ENCODE measurements at regions not wholly inside any gene's neighbourhood (a gene's known extent, or its start where the extent isn't known, plus 50 kb on each side); places are given as distances from the start of the nearest gene placed in this dataset.

GRCh38 chr16:55411231-55411630, 67.8 kb upstream of the MMP2 start:
- DNase-seq (ENCODE audit: low read depth) = peak; percentile 5
- TF ChIP-seq CTCF (IDR thresholded peaks at IDR 0.05; ENCODE audit: insufficient read depth, low read length, severe bottlenecking) = no peak
- Histone ChIP-seq H3K36me3 (ENCODE audit: control insufficient read depth, insufficient read depth, low read length) (no peaks in the 10 kb centered on the region), H3K4me3 (ENCODE audit: low read depth, low read length) (no peak overlapping the region), H3K27me3 (ENCODE audit: control insufficient read depth, insufficient read depth, low read length) (no peaks in the 10 kb centered on the region)
- peak; percentile 43 for FAIRE-seq

- Histone ChIP-seq H3K4me3 (ENCODE audit: low read depth, low read length) (no peak overlapping the region), H3K27me3 (ENCODE audit: control insufficient read depth, insufficient read depth, low read length) (no peaks in the 10 kb centered on the region), H3K36me3 (ENCODE audit: control insufficient read depth, insufficient read depth, low read length) (no peaks in the 10 kb centered on the region)
- FAIRE-seq (no peak), DNase-seq (ENCODE audit: low read depth) (peak; percentile 20)
- no peak for TF ChIP-seq CTCF (IDR thresholded peaks at IDR 0.05; ENCODE audit: insufficient read depth, low read length, severe bottlenecking)
Observed at GRCh38 chr16:55418586-55418985, 60.4 kb upstream of the MMP2 start.

GRCh38 chr16:55421226-55421625, 57.8 kb upstream of the MMP2 start:
- FAIRE-seq (no peak), DNase-seq (ENCODE audit: low read depth) (no peak)
- H3K27me3 ChIP-seq (ENCODE audit: control insufficient read depth, insufficient read depth, low read length) = no peaks in the 10 kb centered on the region
- no peak overlapping the region for H3K4me3 ChIP-seq (ENCODE audit: low read depth, low read length)
- H3K36me3 ChIP-seq (ENCODE audit: control insufficient read depth, insufficient read depth, low read length) = no peaks in the 10 kb centered on the region
- no peak for TF ChIP-seq CTCF (IDR thresholded peaks at IDR 0.05; ENCODE audit: insufficient read depth, low read length, severe bottlenecking)

- no peak overlapping the region for H3K4me3 ChIP-seq (ENCODE audit: low read depth, low read length)
- H3K27me3 ChIP-seq (ENCODE audit: control insufficient read depth, insufficient read depth, low read length) = no peaks in the 10 kb centered on the region
- DNase-seq (ENCODE audit: low read depth) (no peak), FAIRE-seq (no peak)
- no peaks in the 10 kb centered on the region for H3K36me3 ChIP-seq (ENCODE audit: control insufficient read depth, insufficient read depth, low read length)
- no peak for TF ChIP-seq CTCF (IDR thresholded peaks at IDR 0.05; ENCODE audit: insufficient read depth, low read length, severe bottlenecking)
Observed at GRCh38 chr16:55426865-55427484, 52.0 kb upstream of the MMP2 start.

Data from bronchial epithelial cell (primary cell).